ENCODE measurements at regions not wholly inside any gene's neighbourhood (a gene's known extent, or its start where the extent isn't known, plus 50 kb on each side); places are given as distances from the start of the nearest gene placed in this dataset.

- DNase-seq (ENCODE audit: low read depth in 2 of 2) = no peak
Measured at GRCh38 chr18:46344416-46345180, 240.4 kb downstream of the HAUS1 start.

DNA sequence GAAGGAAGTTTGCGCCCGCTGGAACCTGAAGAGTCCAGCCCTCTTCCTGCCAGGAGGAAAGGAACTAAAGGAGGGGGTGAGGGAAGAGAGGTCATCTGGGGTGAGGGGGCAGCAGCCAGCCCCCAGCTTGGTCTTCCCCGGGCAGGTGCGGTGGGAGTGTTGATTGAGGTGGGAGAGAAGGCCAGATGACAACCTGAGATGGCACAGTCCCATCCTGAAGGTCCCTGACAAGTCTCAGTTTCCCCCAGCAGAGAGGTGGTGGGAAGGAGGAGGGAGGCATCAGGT, 240.9 kb downstream of the HAUS1 start:
- DNase-seq (ENCODE audit: low read depth in 2 of 2) = no peak

DNA sequence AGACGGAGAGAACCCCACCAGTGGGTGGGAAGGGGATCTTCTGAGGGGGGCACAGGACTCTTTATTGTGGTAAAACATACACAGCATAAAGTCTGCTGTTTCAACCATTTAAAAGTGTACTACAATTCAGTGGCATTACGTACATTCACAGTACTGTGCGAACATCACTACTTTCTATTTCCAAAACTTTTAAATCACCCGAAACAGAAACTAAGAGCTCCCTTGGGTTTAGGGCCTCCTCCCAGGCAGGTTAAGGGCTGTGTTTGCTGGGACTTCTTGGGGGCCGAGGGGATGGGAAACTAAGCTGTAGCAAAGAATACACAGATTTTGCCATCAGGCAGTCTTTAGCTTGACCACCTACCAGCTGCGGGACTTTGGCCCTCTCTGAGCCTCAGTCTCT, 242.0 kb downstream of the HAUS1 start:
- DNase-seq (ENCODE audit: low read depth in 2 of 2) = no peak

GRCh38 chr18:46346896-46347630, 242.9 kb downstream of the HAUS1 start:
- DNase-seq (ENCODE audit: low read depth in 2 of 2) = no peak

DNA sequence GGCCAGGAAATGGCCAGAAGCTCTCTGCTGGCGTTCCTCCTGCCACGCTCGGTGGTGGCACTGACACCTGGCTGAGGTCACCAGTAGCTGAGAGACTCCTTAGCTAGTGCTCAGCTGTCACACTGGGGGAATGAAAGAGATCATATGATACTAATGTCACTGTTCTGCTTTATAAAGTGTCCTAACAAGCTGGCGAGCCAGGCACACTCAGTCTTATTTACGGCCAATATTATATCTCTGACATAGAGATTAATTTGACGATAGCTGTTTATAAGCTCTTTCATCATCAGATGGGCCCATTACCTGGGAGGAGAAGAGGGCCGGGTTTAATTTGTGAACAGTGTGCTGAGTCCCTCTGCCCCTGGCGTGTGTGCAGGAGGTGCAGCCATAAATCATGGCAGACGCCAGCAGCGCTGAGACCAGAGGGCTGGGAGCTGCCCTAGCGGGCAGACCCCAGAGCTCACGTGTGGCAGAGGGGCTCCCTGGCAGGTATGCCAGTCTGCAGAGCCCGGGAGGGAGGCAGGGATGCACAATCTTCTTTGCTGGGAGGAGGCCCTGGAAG, 246.5 kb downstream of the HAUS1 start:
- no peak for DNase-seq (ENCODE audit: low read depth in 2 of 2)

DNA sequence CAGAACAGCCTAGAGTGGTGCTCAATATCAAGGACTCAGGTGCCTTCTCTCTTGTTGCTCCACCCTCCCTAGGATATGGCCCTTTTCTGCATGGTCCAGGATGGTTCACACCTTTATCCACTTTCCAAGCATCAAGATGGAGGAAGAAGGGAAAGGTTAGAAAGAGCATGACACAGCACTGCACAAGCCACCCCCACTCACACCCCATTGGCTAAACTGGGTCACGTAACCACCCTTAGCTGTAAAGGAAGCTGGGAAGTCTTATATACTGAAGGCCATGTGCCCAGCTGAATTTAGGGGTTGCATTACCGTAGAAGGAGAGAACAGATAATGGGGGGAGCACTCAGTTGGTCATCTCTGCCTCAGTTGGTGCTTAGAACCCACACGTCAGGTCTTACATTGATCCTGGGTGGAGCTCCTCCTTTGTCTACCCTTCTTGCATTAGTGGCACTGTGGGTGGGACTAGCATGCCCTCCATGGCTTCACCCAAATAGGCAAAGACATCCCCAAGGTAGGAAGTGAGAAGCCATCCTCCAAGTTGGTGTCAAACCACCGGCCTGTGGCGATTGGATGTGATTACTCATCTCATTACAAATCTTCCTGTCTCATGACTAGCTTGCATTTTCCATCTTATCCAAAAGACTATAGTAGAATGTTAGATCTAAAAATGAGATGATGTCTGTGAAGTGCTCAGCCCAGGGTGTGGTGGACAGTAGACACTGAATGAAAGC, 248.5 kb downstream of the HAUS1 start:
- no peak for DNase-seq (ENCODE audit: low read depth in 2 of 2)

DNA sequence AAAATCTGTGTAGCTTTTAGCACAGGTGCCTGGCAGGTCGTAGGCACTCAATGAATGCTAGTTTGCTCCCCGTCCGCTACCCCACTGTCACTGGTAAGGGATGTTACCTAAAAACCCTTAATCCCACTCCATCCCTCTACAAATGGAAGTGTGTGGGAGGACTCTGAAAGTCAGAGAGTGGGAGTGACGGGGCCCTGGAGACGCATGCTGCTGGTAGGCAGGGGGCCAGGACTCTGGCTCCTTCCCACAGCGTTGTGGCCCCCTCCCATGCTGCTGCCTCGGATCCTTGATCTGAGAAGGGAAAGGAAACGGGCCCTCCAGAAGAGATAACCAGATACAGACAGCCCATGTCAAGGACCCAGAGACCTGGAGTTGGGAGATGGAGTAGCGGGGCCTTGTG, 249.3 kb downstream of the HAUS1 start:
- DNase-seq (ENCODE audit: low read depth in 2 of 2) = no peak

- DNase-seq (ENCODE audit: low read depth in 2 of 2) = no peak
Measured at GRCh38 chr18:46356278-46357033, 252.3 kb downstream of the HAUS1 start.

DNA sequence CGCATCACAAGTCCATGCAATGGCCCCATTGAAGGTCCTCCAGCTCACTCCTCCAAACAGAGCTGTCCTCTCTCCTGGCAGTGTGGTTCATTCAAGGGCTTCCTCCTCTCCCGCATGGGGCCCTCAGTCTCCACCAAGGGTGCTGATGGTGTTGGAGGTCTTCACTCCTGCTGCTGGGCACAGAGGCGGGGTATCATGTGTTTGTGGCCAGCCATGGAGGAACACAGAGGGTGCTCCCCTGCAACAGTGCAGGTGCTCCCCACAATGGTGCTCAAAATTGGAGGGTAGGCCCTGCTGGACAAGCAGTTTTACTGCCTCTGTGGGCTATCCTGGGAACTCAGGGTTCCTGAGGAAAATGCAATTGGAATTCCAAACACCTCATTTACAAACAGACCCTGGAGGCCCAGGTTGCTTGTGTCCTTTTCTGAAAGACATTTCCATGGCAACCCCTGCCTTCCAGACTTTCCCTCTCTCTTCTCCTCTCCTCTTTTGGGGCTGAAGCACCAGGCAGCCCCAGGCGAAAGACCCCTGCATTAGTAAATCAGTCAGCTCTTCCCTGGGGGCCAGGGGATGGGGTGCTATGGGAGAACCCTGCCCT, 256.0 kb downstream of the HAUS1 start:
- no peak for DNase-seq (ENCODE audit: low read depth in 2 of 2)

DNA sequence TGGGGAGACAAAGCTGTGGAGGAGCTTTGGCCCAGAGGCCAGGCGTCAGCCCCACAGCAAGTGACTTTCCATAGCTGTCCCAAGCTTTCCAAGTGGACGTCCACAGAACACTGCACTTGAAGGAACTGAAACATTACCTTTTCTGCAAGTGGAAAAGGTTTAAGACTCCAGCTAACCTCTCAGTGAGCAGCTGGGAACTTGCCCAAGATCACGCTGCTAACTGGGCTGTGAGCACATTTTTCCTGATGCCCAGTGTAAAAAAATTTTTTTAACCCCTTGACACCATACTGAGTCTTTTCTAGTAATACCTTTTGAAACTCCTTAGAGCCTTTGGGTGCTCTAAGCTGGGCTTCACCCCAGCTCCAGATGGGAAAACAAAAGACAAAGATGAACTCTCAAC, 256.7 kb downstream of the HAUS1 start:
- DNase-seq (ENCODE audit: low read depth in 2 of 2) = no peak

DNA sequence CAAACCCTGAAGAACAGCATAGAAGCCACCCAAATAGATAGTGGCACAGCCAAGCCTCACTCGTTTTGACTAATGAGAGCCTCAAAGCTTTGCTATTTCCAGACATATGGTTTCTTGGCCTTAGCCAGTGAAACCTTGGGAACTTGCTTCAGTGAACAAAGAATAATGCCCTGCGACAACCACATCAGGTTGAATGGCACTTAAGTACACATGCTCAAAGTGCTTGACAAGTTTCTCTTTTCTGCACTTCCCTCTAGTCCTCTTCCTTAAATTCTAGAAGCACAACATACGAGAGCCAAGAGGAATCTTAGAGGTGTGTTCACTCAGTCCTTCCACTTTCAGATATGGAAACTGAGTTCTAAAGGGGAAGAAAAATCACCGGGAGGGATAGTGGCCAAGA, 258.3 kb downstream of the HAUS1 start:
- DNase-seq (ENCODE audit: low read depth in 2 of 2) = no peak

- DNase-seq (ENCODE audit: low read depth in 2 of 2) = no peak
Measured at GRCh38 chr18:46364048-46364447, 259.9 kb downstream of the HAUS1 start.

DNA sequence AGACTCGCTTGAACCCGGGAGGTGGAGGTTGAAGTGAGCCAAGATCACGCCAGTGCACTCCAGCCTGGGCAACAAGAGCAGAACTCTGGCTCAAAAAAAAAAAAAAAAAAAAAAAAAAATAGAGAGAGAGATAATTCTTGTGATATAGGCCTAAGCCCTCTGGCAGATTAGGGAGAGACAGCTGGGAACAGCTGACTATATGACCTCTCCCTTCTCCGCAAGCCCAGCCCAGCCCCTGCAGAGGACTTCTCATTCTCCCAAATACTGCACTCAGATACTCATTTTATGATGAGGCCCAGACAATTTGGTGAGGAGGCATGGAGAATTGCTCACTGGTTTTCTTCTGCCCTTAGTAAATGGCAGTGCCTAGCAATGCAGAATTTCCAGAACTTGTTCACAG, 262.0 kb downstream of the HAUS1 start:
- DNase-seq (ENCODE audit: low read depth in 2 of 2) = no peak

DNA sequence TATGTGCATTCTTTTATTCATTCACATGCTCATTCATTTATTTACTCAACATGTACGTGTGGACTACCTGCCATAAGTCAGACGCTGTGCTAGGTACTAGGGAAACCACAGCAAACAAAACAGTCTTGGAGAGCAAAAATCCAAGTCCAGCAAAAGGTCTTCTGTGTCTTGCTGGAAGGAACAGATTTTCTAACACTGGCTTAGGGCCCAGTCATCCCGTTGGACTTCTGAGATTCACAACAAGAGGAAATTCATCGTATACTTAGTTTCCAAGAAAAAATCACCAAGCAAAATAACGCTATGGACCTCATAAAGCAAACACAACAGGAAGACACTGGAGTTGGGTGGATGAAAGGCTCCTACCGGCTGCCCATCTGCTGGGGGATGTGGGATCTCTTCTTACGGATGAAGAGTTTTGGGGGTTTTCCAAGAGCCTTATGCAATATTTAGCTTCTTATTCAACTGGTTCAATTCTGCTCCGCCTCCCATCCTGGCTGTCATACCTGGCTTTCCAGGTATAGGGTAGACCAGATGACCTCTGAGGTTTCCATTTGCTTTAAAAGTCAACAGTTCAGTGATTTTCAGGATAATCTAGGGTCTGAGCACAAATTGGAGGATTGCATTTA, 262.7 kb downstream of the HAUS1 start:
- DNase-seq (ENCODE audit: low read depth in 2 of 2) = no peak

GRCh38 chr18:46369323-46369722, 265.1 kb downstream of the HAUS1 start:
- DNase-seq (ENCODE audit: low read depth in 2 of 2) = no peak

- no peak for DNase-seq (ENCODE audit: low read depth in 2 of 2)
Measured at GRCh38 chr18:46370898-46371297, 266.7 kb downstream of the HAUS1 start.

GRCh38 chr18:46372670-46373069, 268.5 kb downstream of the HAUS1 start:
- no peak for DNase-seq (ENCODE audit: low read depth in 2 of 2)

GRCh38 chr18:46373131-46373530, 268.9 kb downstream of the HAUS1 start:
- no peak for DNase-seq (ENCODE audit: low read depth in 2 of 2)

GRCh38 chr18:46373791-46374190, 269.6 kb downstream of the HAUS1 start:
- no peak for DNase-seq (ENCODE audit: low read depth in 2 of 2)

DNA sequence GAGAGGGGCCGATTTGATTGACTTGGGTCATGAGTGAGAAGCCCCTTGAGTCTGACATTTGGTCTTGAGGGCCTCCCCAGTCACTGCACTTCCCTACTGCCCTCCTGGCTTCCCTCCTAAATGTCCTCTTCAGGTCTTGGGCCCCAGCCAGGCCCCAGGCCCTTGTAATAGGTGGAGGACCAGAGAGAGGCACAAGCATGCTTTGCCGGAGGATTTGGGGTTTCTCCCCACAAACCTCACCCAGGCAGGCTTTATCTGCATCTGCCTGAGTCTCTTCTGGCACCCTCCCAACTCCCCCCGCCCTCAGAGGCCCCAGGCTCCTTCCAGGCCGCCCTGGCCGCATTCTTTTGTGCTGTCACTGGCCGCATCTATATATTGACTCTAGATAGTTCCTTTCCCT, 270.7 kb downstream of the HAUS1 start:
- no peak for DNase-seq (ENCODE audit: low read depth in 2 of 2)

DNA sequence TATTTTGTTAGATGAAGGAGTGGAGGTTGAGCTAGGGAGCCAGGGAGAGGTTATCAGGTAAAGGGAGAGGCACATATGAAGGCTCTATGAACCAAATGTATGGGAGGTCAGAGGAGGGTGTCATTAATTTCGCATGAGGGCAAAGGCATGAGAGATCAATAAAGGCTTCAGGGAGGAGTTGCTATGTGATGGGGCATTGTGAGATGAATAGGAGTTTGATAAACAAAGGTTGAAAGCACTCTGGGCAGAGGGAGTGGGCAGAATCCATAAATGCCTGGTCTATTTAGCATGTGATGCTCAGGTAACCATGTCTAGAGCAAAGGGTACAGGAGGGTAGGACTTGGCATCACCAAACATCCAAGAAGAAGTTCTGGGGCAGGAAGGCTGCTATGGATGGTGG, 273.4 kb downstream of the HAUS1 start:
- DNase-seq (ENCODE audit: low read depth in 2 of 2) = no peak
